HL-60 (cell line): ENCODE measurements at regions not wholly inside any gene's neighbourhood (a gene's known extent, or its start where the extent isn't known, plus 50 kb on each side); places are given as distances from the start of the nearest gene placed in this dataset.

ENCODE experiments used
- GABPA ChIP-seq: IDR thresholded peaks from 2 replicates; pipeline ENCODE4 v1.6.1; 2012; ENCODE audit warnings: low read depth
- POLR2AphosphoS5 ChIP-seq: IDR thresholded peaks from 2 replicates; pipeline ENCODE4 v1.6.1; 2012; ENCODE audit warnings: low read depth
- SPI1 ChIP-seq: IDR thresholded peaks from 2 replicates; pipeline ENCODE4 v1.6.1; 2012; ENCODE audit warnings: low read depth, mild to moderate bottlenecking, borderline replicate concordance
- TF ChIP-seq, protein P1 (sequence below): IDR thresholded peaks from one replicate; pipeline ENCODE4 v1.5.1; 2011; ENCODE audit warnings: low read length, control low read depth, inconsistent platforms; ENCODE audit not compliant: insufficient read depth
- TF ChIP-seq, protein P2 (sequence below): IDR thresholded peaks from 2 replicates; pipeline ENCODE4 v1.6.1; 2012; ENCODE audit warnings: low read depth; ENCODE audit not compliant: insufficient replicate concordance

DNA sequence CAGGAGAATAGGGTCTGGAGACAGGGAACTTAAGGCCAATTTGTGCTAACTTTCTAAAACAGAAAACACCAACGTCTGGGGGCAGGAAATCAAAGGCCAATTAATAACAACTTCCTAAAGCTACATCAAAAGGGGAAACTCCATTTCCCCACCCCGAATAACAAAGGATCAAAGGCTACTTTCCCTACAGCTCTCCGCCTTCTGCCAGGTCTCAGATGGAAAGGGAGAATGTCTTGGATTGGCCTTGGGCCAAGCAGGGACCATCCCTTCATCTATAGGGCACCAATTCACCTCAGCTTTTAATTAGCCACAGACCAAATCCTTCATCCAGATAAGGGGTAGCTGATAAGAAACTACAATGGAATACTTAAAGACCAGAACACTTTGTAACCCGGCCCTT is 116.9 kb upstream of the ZKSCAN2 start:
- TF ChIP-seq, protein P1, sequence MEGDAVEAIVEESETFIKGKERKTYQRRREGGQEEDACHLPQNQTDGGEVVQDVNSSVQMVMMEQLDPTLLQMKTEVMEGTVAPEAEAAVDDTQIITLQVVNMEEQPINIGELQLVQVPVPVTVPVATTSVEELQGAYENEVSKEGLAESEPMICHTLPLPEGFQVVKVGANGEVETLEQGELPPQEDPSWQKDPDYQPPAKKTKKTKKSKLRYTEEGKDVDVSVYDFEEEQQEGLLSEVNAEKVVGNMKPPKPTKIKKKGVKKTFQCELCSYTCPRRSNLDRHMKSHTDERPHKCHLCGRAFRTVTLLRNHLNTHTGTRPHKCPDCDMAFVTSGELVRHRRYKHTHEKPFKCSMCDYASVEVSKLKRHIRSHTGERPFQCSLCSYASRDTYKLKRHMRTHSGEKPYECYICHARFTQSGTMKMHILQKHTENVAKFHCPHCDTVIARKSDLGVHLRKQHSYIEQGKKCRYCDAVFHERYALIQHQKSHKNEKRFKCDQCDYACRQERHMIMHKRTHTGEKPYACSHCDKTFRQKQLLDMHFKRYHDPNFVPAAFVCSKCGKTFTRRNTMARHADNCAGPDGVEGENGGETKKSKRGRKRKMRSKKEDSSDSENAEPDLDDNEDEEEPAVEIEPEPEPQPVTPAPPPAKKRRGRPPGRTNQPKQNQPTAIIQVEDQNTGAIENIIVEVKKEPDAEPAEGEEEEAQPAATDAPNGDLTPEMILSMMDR = no peak
- TF ChIP-seq, protein P2, sequence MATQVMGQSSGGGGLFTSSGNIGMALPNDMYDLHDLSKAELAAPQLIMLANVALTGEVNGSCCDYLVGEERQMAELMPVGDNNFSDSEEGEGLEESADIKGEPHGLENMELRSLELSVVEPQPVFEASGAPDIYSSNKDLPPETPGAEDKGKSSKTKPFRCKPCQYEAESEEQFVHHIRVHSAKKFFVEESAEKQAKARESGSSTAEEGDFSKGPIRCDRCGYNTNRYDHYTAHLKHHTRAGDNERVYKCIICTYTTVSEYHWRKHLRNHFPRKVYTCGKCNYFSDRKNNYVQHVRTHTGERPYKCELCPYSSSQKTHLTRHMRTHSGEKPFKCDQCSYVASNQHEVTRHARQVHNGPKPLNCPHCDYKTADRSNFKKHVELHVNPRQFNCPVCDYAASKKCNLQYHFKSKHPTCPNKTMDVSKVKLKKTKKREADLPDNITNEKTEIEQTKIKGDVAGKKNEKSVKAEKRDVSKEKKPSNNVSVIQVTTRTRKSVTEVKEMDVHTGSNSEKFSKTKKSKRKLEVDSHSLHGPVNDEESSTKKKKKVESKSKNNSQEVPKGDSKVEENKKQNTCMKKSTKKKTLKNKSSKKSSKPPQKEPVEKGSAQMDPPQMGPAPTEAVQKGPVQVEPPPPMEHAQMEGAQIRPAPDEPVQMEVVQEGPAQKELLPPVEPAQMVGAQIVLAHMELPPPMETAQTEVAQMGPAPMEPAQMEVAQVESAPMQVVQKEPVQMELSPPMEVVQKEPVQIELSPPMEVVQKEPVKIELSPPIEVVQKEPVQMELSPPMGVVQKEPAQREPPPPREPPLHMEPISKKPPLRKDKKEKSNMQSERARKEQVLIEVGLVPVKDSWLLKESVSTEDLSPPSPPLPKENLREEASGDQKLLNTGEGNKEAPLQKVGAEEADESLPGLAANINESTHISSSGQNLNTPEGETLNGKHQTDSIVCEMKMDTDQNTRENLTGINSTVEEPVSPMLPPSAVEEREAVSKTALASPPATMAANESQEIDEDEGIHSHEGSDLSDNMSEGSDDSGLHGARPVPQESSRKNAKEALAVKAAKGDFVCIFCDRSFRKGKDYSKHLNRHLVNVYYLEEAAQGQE = no peak
- TF ChIP-seq GABPA = no peak
- TF ChIP-seq SPI1 = no peak
- TF ChIP-seq POLR2AphosphoS5 = no peak
